COLO668 (cell line): ENCODE measurements at regions not wholly inside any gene's neighbourhood (a gene's known extent, or its start where the extent isn't known, plus 50 kb on each side); places are given as distances from the start of the nearest gene placed in this dataset.
"Not testable (repeated sequence)": the region's sequence is repeated elsewhere in the genome, so short reads cannot be mapped to it uniquely, and the experiment has no call there.

Experiments
- DNase-seq: peaks from one replicate; lab custom pipeline; 2025; ENCODE audit not compliant: unreplicated experiment; lab: John Stamatoyannopoulos, UW

DNA sequence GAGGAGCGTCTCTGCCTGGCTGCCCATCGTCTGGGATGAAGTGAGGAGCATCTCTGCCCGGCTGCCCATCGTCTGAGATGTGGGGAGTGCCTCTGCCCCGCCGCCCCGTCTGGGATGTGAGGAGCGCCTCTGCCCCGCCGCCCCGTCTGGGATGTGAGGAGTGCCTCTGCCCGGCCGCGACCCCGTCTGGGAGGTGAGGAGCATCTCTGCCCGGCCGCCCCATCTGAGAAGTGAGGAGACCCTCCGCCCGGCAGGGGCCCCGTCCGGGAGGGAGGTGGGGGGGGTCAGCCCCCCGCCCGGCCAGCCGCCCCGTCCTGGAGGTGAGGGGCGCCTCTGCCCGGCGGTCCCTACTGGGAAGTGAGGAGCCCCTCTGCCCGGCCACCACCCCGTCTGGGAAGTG lies 129.3 kb downstream of the ZNF486 start:
- DNase-seq = not testable (repeated sequence)

DNA sequence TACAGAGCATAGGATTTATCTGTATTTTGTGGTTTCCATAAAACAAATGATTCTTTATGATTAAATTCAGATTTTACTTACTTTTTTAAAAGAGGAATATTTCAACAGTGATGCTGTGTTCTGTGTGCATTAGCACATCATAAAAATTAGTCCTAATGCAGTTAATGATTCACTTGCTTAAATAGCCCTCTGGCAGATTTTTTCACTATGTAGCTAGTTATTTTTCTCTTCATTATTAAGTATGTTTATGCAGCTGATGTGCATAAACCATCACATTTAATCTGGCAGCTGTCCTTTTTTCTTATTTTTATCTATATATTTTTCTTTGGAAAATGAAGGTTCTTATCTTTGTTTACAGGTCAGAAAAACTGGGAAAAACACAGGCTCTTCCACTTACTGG lies 127.2 kb downstream of the ZNF486 start:
- DNase-seq = no peak

DNA sequence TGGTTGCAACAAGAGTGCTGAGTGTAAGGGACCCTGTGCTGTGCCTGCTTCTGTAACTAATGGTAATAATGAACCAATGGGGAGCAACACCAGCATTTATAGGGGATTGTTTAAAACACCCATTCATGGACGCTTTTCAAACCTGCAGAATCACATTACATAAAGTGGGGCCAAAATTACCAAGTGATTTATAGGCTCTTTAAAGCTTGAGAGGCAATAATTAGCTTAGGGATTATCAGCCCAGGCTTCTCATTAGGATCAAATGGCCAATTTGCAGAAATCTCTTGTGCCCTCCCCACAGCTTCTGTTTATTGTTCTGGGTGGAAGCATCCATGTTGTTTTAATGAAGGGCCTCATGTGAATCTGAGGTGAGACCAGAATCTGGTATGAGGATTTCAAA lies 125.5 kb downstream of the ZNF486 start:
- DNase-seq = not testable (repeated sequence)

DNA sequence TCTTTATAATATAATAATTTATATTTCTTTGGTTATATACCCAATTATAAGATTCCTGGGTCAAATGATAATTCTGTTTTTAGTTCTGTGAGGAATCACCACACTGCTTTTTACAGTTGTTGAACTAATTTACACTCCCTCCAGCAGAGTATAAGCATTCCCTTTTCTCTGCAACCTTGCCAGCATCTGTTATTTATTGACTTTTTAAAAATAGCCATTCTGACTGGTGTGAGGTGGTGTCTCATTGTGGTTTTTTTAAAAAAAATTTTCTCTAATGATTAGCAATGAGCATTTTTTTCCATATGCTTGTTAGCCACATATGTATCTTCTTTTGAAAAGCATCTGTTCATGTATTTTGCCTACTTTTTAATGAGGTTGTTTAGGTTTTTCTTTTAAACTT lies 122.2 kb downstream of the ZNF486 start:
- DNase-seq = no peak

DNA sequence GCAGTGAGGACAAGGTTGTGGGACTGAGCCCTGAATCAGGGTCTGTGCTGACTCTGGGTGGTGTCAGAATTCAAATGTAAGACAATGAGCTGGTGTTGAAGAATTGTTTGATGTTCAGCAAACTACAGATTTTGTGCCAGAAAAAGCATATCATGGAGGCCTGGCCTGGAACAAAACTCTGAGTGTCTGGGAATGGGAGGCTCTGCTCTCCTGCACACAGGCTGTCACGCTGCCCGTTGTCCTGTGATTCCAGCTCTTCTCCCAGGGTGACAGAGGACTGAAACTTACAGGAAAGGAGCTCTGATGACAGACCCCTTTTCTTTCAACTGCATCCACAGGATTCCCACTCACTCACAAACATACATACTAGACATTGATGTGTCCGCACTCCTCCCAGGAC lies 120.1 kb downstream of the ZNF486 start:
- DNase-seq = no peak

DNA sequence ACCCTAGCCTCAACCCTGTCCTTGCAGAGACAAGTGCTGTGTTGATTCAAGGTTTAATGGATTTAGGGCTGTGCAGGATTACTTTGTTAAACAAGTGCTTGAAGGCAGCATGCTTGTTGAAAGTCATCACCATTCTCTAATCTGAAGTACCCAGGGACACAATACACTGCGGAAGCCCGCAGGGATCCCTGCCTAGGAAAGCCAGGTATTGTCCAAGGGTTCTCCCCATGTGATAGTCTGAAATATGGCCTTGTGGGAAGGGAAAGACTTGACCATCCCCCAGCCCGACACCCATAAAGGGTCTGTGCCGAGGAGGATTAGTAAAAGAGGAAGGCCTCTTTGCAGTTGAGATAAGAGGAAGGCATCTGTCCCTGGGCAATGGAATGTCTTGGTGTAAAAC lies 118.9 kb downstream of the ZNF486 start:
- DNase-seq = not testable (repeated sequence)

DNA sequence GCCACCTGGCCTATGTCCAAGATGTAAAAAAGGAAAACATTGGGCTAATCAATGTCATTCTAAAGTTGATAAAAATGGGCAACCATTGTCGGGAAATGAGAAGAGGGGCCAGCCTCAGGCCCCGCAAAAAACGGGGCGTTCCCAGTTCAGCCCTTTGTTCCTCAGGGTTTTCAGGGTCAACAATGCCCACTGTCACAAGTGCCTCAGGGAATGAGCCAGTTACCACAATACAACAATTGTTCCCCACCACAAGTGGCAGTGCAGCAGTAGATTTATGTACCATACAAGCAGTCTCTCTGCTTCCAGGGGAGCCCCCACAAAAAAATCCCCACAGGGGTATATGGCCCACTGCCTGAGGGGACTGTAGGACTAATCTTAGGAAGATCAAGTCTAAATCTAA lies 112.5 kb downstream of the ZNF486 start:
- DNase-seq = no peak

DNA sequence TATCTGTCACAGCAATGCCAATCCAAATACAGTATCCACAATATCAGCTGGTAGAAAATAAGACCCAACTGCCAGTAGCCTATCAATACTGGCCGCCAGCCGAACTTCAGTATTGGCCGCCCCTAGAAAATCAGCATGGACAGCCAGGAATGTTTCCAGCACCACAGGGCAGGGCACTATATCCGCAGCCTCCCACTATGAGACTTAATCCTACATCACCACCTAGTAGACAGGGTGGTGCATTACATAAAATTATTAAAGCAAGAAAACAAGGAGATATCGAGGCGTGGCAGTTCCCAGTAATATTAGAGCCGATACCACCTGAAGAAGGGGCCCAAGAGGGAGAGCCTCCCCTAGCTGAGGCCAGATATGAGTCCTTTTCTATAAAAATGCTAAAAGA lies 111.3 kb downstream of the ZNF486 start:
- DNase-seq = no peak

DNA sequence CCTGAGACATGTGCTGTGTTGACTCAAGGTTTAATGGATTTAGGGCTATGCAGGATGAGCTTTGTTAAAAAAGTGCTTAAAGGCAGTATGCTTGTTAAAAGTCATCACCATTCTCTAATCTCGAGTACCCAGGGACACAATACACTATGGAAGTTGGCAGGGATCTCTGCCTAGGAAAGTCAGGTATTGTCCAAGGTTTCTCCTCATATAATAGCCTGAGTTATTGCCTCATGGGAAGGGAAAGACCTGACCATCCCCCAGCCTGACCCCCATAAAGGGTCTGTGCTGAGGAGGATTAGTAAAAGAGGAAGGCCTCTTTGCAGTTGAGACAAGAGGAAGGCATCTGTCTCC lies 109.7 kb downstream of the ZNF486 start:
- not testable (repeated sequence) for DNase-seq

DNA sequence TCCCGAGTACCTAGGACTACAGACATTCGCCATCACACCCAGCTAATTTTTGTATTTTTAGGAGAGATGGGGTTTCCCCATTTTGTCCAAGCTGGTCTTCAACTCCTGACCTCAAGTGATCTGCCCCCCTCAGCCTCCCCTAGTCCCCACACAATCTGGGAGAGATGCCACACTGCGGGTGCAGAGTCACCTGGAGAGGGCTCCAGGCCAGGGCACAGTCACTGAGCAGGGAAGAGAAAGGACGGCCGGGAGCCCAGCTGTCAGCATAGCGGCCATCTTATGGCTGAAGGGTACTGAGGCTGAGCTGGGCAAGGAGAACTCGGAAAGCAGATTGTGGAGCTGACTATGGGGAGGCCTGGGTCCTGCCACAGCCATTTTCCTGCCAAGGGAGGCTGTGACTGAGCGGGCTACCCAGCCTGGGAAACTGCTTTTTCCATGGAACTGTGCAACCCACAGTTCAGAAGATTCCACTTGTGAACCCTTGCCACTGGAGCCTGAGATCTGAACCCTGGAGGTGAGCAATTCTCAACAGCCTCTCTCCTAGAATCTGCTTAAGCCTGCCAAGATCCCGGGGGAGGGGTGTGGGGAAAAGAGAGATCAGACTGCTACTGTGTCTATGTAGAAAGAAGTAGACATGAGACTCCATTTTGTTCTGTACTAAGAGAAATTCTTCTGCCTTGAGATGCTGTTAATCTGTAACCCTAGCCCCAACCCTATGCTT lies 109.2 kb downstream of the ZNF486 start:
- no peak for DNase-seq

DNA sequence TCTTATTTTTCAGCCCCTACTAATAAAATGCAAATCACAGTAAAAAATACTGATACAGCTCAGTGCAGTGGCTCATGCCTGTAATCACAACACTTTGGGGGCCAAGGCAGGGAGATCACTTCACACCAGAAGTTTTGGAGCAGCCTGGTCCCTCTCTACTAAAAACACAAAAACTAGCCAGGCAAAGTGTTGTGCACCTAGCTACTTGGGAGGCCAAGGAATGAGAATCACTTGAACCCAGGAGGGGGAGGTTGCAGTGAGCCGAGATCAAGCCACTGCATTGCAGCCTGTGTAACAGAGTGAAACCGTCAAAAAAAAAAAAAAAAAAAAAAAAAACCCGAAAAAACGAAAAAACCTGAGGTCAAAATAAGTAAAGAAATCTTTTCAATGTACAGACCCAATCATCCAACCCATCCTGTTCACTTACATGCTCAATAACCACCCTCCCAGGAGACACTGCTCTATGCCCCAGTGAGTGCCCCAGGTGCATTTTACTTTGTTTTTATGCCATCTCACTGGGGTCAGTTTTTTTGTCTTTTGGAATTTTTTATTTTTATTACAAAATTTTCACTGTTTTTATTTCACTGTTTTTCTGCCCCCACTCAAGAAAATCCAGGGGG lies 107.0 kb downstream of the ZNF486 start:
- no peak for DNase-seq

DNA sequence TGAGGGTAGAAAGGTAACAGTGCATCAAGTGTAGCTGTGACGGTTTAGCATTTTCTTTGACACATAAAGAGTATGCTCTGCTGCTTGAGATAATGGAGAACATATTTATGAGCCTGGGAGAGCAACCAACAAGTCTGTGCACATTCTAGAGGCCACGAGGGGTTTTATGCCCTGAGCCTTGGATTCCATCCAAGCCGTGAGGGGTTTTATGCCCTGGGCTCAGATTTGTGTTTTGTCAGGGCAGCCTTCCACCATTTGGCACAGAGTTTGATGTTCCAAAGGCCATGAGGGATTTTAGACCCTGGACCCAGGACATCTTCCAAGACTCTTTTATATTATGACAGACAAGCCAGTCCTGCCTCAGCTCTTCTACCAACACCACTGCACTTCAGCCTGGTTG lies 106.4 kb downstream of the ZNF486 start:
- DNase-seq = no peak

DNA sequence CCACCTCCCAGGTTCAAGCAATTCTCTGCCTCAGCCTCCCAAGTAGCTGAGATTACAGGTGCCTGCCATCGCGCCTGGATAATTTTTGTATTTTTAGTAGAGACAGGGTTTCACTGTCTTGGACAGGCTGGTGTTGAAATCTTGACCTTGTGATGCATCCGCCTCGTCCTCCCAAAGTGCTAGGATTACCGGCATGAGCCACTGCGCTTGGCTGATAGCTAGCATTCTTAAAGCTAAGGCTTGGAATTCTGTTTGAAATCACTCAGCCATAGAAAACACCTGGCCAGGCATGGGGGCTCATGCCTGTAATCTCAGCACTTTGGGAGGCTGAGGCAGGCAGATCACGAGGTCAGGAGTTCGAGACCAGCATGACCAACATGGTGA lies 105.6 kb downstream of the ZNF486 start:
- not testable (repeated sequence) for DNase-seq

DNA sequence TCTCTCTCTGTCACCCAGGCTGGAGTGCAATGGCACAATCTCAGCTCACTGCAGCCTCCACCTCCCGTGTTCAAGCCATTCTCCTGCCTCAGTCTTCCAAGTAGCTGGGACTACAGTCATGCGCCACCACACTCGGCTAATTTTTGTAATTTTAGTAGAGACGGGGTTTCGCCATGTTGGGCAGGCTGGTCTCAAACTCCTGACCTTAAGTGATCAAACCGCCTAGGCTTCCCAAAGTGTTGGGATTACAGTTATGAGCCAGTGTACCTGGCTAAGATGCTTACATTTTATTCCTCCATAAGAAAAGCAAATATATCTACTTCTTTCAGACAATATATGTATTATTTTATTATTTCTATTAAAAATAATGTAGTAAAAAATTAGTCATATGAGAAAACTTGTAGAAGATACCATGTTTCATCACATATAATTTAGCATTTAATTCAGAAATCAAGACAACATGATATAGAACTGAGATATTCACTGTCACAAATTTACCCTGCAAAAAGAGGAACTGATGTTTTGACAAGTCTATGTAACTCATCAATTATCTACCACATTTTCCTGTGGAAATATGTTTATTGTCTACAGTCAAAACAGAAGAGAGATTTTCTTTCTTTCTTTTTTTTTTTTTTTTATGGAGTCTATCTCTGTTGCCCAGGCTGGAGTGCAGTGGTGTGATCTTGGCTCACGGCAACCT lies 105.1 kb downstream of the ZNF486 start:
- not testable (repeated sequence) for DNase-seq

DNA sequence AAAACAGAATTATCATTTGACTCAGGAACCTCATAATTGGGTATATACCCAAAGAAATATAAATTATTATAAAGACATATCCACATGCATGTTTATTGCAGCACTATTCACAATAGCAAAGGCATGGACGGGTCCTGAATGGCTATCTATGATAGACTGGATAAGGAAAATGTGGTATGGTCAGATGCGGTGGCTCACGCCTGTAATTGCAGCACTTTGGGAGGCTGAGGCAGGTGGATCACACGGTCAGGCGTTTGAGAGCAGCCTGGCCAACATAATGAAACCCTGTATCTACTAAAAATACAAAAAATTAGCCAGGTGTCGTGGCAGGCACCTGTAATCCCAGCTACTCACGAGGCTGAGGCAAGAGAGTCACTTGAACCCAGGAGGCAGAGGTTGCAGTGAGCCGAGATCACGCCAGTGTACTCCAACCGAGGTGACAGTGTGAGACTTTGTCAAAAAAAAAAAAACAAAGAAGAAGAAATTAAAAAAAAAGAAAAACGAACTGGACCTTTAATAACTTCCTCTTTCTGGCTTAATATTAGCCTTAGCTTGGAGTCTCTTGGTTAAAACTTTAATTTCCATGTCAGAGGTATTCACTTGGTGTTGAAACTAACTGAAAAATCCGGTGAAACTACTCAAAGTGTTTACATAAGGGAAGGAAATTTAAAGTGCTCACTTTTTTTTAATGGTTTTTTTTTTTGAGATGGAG lies 104.4 kb downstream of the ZNF486 start:
- no peak for DNase-seq

DNA sequence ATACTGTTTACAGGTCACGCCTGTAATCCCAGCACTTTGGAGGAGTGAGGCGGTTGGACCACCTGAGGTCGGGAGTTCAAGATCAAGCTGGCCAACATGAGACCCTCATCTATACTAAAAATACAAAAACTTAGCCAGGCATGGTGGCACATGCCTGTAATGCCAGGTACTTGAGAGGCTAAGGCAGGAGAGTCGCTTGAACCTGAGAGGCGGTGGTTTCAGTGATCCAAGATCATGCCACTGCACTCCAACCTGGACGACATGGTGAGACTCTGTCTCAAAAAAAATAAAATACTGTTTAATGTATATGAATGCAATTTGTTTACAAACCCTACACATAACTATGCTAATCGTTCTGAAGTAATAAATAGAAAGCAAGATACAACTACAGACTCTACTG lies 102.4 kb downstream of the ZNF486 start:
- DNase-seq = no peak

DNA sequence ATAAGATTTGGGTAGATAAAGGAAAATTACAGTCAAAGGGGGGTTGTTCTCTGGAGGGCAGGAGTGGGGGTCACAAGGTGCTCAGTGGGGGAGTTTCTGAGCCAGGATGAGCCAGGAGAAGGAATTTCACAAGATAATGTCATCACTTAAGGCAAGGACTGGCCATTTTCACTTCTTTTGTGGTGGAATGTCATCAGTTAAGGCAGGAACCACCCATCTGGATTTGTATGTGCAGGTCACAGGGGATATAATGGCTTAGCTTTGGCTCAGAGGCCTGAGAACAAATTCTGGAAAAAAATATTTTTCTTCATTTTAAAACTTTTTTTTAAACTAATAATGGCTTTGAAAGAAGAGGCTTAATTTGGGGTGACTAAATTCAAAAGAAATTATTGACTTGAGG lies 94.5 kb downstream of the ZNF486 start:
- not testable (repeated sequence) for DNase-seq

DNA sequence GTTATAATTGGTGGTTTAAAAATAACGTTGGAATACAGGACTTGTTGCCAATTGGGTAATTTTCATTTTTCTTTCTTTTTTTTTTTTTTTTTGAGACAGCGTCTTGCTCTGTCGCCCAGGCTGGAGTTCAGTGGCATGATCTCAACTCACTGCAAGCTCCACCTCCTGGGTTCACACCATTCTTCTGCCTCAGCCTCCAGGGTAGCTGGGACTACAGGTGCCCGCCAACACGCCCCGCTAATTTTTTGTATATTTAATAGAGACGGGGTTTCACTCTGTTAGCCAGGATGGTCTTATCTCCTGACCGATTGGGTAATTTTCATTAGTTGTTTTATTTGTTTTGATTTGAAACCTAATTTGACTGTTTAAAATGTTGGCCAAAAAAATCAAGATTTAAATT lies 93.7 kb downstream of the ZNF486 start:
- DNase-seq = not testable (repeated sequence)

DNA sequence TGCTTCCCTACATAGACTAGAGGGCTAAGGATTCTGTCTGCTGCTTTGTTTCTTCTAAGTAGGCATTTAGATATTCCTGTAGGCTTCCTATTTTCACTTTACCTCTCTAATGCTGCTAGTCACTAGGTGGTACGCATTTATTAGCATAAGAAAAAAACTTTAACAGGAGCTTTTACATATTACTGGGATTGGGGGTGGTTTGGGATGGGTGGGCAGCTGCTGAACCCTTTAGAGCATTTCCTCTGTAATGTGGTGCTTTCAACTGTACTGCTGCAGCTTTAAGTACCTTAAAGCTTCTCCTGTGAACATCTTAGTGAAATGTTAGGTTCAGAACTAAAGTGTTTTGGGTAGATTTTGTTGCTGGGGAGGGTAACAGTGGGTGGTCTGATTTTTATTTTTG lies 92.6 kb downstream of the ZNF486 start:
- DNase-seq = no peak

DNA sequence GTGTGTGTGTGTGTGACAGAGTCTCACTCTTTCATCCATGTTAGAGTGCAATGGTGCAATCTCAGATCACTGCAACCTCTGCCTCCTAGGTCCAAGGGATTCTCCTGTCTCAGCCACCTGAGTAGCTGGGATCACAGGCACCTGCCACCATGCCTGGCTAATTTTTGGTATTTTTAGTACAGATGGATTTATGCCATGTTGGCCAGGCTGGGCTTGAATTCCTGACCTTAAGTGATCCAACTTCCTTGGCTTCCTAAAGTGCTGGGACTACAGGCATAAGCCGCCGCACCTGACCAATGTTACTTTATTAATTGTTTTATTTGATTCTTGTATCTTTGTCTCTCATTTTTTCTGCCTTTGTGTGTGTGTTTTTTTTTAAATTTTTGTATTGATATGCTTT lies 89.6 kb downstream of the ZNF486 start:
- DNase-seq = no peak

DNA sequence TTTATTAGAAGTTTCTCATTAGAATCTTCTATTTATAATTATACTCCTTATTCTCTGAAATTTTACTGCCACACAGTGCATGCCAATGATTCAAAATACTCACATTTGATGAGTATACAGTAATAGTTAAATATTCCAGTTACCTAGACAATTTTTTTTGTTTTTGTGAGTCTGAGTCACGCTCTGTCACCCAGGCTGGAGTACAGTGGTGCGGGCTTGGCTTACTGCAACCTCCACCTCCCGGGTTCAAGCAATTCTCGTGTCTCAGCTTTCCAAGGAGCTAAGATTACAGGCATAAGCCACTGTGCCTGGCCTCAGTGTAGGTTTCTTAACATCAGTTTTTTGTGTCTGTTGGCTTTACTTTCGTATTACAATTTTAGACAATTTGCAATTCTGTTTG lies 87.1 kb downstream of the ZNF486 start:
- no peak for DNase-seq

DNA sequence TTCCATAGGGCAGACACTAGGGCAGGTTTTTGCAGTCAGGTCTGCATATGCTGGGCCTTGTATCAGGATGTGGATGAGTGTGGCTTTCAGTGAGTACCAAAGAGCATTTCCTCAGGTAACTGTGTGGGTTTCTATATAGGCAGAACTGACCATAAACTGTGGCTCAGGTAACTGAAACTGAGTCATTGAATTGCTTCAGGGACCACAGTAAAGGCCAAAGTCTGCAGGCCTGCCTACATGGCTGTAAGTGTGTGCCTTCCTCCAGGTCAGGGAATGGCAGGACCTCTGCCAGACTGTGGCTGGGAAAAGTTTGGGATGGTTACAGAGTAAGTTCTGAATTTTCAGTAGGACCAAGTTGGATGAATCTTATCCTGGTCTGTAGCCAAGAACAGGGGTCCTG lies 85.6 kb downstream of the ZNF486 start:
- no peak for DNase-seq
